GM12874 (cell line): ENCODE measurements at regions not wholly inside any gene's neighbourhood (a gene's known extent, or its start where the extent isn't known, plus 50 kb on each side); places are given as distances from the start of the nearest gene placed in this dataset.

ENCODE experiments used
- TF ChIP-seq, protein P1 (sequence below): IDR thresholded peaks from 2 replicates; pipeline ENCODE4 v1.5.1; 2011; ENCODE audit warnings: low read depth, mild to moderate bottlenecking, control low read depth, low read length, moderate library complexity; ENCODE audit not compliant: insufficient read depth

DNA sequence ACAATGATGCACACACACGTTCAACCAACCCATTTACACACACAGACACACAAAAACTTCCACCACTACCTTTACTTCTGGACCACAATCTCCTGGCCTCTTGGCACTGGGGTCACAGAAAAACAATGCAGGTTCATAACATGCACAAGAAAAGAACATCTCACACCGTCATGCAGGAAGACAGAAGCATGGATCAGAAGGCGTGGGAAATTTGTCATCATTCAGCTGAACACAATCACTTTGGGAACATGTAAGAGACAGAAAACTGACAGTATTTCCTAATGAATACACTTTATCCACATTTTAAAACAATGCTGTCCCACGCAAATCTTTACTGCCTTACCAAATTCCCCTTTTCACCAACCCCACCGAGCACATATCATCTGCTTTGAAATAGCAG is 501.9 kb upstream of the KLHL29 start:
- TF ChIP-seq, protein P1, sequence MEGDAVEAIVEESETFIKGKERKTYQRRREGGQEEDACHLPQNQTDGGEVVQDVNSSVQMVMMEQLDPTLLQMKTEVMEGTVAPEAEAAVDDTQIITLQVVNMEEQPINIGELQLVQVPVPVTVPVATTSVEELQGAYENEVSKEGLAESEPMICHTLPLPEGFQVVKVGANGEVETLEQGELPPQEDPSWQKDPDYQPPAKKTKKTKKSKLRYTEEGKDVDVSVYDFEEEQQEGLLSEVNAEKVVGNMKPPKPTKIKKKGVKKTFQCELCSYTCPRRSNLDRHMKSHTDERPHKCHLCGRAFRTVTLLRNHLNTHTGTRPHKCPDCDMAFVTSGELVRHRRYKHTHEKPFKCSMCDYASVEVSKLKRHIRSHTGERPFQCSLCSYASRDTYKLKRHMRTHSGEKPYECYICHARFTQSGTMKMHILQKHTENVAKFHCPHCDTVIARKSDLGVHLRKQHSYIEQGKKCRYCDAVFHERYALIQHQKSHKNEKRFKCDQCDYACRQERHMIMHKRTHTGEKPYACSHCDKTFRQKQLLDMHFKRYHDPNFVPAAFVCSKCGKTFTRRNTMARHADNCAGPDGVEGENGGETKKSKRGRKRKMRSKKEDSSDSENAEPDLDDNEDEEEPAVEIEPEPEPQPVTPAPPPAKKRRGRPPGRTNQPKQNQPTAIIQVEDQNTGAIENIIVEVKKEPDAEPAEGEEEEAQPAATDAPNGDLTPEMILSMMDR = no peak

DNA sequence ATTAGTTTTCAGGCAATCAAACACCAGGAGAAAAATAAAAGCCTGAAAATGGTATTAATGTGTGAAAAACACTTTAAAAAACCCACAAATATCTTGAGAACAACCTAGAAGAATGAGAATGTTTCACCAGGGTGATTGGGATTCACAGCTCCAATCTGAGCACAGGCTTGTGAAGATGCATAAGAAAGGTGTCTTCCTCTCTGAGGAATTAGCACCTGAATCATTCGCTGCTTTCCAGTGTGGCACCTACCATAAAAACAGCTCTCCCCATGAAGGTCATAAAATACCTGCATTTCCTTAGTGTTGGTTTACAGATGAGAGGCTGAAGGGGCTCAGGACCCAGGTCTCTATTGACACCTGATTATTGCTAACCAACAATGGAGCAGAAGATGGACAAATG is 499.7 kb upstream of the KLHL29 start:
- TF ChIP-seq, protein P1 = no peak

DNA sequence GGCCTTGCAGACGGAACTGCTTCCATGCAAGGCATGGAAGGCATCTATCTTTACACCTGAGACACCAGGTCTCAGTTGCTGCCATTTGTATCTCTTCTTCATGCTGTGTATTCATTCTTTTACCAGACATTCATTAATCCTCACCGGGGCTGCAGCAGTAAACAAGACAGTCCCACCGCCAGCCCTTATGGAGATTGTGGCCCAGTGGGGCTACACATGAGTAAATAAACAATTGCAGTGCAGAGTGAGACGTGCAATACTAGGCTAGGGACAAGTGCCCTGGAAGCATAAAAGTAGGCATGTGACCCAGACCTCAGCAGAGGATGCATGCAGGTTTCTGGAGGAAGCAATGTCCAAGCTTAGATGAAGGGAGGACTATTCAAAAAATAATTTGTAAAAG is 497.6 kb upstream of the KLHL29 start:
- TF ChIP-seq, protein P1 = no peak

DNA sequence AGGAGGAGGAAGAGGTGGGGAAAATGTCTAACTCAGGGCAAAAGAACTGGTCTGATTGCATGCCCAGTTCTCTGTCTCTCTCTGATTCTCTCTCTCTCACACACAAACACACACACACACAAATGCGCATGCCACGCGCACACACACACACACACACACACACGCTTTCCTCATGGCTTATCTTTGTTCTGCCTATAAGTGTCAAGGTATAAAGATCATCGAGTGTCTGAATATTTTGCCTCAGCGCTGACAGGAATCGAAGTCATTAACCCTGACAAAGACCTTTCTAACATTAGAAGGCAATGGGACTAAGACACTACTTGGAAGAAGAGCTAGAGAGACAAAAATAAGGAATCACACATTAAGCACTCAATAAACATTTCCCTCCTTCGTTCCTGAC is 497.1 kb upstream of the KLHL29 start:
- TF ChIP-seq, protein P1 = no peak

DNA sequence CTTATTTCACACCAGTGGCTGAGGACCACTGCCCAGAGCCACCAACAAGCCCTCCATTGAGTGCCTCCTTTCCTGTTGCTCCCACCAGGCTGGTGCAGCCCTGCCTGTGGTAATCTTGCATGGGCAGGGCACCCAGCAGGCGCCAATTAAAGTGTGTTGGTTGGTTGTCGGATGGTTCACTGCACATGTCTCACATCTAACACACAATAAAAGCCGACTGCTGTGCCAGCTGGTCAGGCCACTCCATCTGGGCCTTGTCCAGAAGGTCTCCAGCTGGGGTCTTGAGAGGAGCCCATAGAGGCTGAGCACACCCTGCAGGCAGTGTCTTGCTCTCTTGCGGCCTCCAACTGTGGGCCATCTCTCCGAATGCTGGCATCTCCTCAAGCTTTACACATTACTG is 494.8 kb upstream of the KLHL29 start:
- TF ChIP-seq, protein P1 = no peak

DNA sequence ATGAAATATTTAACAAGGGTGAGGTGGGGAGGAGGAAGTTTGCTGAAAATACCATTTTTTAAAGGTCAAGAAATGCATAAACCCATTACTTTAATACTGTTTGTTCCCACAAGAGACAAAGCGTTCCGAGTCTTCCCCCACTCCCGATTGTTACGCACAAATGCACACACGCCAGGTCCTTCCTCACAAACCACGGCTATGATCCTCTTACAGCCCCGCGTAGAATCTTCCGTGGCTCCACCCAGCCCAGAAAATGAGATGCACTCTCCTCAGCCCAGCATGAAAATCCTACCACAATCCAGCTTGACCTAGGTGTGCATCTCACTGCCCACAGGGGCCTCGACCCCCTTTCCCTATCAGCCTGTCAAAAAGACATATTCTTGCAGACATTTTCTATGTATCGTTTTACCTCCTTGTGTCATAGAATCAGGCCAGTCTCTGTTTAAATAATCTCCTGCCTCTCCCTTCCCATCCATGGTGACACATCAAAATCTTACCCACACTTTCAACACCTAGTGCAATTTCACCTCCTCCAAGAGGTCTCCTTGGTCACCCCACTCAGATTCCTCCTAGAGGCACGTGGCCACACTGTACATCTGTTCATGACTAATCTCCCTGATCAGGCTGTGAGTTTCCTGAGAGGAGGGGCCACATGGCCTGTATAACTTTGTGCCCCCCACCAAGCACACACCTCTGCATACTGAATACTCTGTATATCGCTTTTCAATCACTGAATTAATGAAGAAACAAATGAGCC is 491.0 kb upstream of the KLHL29 start:
- TF ChIP-seq, protein P1 = no peak

DNA sequence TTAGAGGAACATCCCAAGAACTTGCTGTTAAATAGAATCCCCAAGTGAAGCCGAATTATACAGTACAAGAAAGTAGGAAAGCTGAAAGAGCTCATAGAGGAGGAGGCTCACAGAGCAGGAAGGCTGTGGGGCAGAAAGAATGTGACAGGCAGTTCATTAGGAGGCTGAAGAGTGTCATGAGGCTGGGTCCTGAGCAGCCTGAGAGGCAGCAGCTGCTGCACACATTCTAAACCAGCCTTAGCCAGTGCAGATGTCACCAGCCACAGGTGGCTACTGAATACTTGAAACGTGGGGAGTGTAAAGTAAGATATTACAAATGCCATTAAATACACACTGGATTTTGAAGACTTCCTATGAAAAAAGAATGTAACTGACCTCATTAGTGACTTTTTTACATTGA is 490.2 kb upstream of the KLHL29 start:
- TF ChIP-seq, protein P1 = no peak
